ENCODE measurements at regions not wholly inside any gene's neighbourhood (a gene's known extent, or its start where the extent isn't known, plus 50 kb on each side); places are given as distances from the start of the nearest gene placed in this dataset.
"Not testable (repeated sequence)": the region's sequence is repeated elsewhere in the genome, so short reads cannot be mapped to it uniquely, and the experiment has no call there.

DNA sequence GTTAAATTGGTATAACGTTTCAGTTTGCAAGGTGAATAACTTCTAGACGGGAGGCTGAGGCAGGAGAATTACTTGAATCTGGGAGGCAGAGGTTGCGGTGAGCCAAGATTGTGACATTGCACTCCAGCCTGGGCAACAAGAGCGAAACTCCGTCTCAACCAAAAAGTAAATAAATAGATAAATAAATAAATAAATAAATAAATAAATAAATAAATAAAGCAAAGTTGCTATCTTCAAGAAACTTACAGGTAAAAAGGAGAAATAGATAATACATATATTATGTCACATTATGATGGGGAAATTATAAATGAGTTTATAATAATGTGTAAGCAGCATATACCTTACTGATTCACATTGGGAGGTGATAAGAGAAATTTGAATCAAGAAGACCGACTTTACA, 1966.0 kb downstream of the PCDH7 start:
- no peak for DNase-seq (ENCODE audit: low spot score in 2 of 2)
- 95 to 98% methylated on average over 6 of the region's 6 CpGs for WGBS, 2 donors
- TF ChIP-seq, protein P1, sequence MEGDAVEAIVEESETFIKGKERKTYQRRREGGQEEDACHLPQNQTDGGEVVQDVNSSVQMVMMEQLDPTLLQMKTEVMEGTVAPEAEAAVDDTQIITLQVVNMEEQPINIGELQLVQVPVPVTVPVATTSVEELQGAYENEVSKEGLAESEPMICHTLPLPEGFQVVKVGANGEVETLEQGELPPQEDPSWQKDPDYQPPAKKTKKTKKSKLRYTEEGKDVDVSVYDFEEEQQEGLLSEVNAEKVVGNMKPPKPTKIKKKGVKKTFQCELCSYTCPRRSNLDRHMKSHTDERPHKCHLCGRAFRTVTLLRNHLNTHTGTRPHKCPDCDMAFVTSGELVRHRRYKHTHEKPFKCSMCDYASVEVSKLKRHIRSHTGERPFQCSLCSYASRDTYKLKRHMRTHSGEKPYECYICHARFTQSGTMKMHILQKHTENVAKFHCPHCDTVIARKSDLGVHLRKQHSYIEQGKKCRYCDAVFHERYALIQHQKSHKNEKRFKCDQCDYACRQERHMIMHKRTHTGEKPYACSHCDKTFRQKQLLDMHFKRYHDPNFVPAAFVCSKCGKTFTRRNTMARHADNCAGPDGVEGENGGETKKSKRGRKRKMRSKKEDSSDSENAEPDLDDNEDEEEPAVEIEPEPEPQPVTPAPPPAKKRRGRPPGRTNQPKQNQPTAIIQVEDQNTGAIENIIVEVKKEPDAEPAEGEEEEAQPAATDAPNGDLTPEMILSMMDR (IDR thresholded peaks at IDR 0.05) = no peak
- TF ChIP-seq POLR2A (IDR thresholded peaks at IDR 0.05) (no peak), EP300 (IDR thresholded peaks at IDR 0.05) (no peak)

GRCh38 chr4:32689518-32689917, 1969.3 kb downstream of the PCDH7 start:
- H3K27me3 ChIP-seq = no peaks in the 10 kb centered on the region

More for the DNA sequence above, 1966.0 kb downstream of the PCDH7 start:
- Histone ChIP-seq H3K4me3 (no peak overlapping the region), H3K27me3 (no peaks in the 10 kb centered on the region), H3K27ac (no peak overlapping the region), H3K9me3 (no peaks in the 10 kb centered on the region), H3K36me3 (no peaks in the 10 kb centered on the region), H3K4me1 (no peaks in the 10 kb centered on the region)

GRCh38 chr4:32697281-32697814, 1977.2 kb downstream of the PCDH7 start:
- TF ChIP-seq, protein P1 (IDR thresholded peaks at IDR 0.05) = no peak
- TF ChIP-seq EP300 (IDR thresholded peaks at IDR 0.05) (no peak), POLR2A (IDR thresholded peaks at IDR 0.05) (no peak)
- no peak for DNase-seq (ENCODE audit: low spot score in 2 of 2)
- Histone ChIP-seq H3K27ac (no peak overlapping the region), H3K36me3 (no peaks in the 10 kb centered on the region), H3K4me3 (no peak overlapping the region), H3K4me1 (no peaks in the 10 kb centered on the region), H3K9me3 (no peaks in the 10 kb centered on the region), H3K27me3 (no peaks in the 10 kb centered on the region)
- WGBS, 2 donors = 80 to 85% methylated on average over 2 of the region's 2 CpGs

More at GRCh38 chr4:32689518-32689917, 1969.3 kb downstream of the PCDH7 start:
- no peaks in the 10 kb centered on the region for H3K36me3 ChIP-seq
- no peak overlapping the region for H3K27ac ChIP-seq
- H3K4me3 ChIP-seq = no peak overlapping the region
- WGBS, 2 donors = 79 to 83% methylated on average over 3 of the region's 3 CpGs
- no peaks in the 10 kb centered on the region for H3K4me1 ChIP-seq
- DNase-seq (ENCODE audit: low spot score in 2 of 2) = no peak
- H3K9me3 ChIP-seq = no peaks in the 10 kb centered on the region
- TF ChIP-seq, protein P1 (IDR thresholded peaks at IDR 0.05) = no peak
- TF ChIP-seq POLR2A (IDR thresholded peaks at IDR 0.05) (no peak), EP300 (IDR thresholded peaks at IDR 0.05) (no peak)

- no peak for DNase-seq (ENCODE audit: low spot score in 2 of 2)
- 42 to 45% methylated on average over 1 of the region's 1 CpG for WGBS, 2 donors
- no peak overlapping the region for H3K27ac ChIP-seq
- no peak overlapping the region for H3K4me3 ChIP-seq
- no peaks in the 10 kb centered on the region for H3K4me1 ChIP-seq
- no peak for TF ChIP-seq EP300 (IDR thresholded peaks at IDR 0.05)
- TF ChIP-seq, protein P1 (IDR thresholded peaks at IDR 0.05) = no peak
- no peak for TF ChIP-seq POLR2A (IDR thresholded peaks at IDR 0.05)
- H3K36me3 ChIP-seq = no peaks in the 10 kb centered on the region
- H3K9me3 ChIP-seq = no peaks in the 10 kb centered on the region
- no peaks in the 10 kb centered on the region for H3K27me3 ChIP-seq
Observed at GRCh38 chr4:32700838-32701237, 1980.7 kb downstream of the PCDH7 start.

DNA sequence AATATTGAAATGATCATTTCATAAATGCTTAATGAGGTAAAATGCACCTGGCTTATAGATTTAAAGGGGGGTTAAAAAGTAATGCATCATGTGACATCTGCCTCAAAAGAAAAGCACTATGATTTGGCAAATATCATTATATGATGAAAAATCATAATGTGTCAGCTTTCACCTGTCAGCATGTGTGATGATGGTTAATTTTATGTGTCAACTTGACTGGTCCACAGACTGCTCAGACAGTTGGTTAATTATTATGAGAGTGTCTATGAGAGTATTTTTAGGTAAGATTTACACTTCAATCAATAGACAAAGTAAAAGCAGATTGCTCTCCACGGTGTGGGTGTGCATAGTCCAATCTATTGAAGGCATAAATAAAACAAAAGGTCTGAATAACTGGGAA, 1986.7 kb downstream of the PCDH7 start:
- 62 to 71% methylated on average over 1 of the region's 1 CpG for WGBS, 2 donors
- no peaks in the 10 kb centered on the region for H3K9me3 ChIP-seq

DNA sequence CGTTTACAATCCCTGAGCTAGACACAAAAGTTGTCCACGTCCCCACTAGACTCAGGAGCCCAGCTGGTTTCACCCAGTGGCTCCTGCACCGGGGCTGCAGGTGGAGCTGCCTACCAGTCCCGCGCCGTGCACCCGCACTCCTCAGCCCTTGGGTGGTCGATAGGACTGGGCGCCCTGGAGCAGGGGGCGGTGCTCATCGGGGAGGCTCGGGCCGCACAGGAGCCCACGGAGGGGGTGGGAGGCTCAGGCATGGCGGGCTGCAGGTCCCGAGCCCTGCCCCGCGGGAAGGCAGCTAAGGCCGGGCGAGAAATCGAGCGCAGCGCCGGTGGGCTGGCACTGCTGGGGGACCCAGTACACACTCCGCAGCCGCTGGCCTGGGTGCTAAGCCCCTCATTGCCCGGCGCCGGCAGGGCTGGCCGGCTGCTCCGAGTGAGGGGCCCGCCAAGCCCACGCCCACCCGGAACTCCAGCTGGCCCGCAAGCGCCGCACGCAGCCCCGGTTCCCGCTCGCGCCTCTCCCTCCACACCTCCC, 1996.0 kb downstream of the PCDH7 start:
- not testable (repeated sequence) for H3K4me3 ChIP-seq; H3K27ac ChIP-seq; H3K4me1 ChIP-seq; DNase-seq (ENCODE audit: low spot score in 2 of 2); H3K27me3 ChIP-seq; H3K9me3 ChIP-seq; H3K36me3 ChIP-seq
- 92 to 99% methylated on average over 14 to 41 of the region's 42 CpGs for WGBS, 2 donors

More for the DNA sequence above, 1986.7 kb downstream of the PCDH7 start:
- H3K4me1 ChIP-seq = no peaks in the 10 kb centered on the region
- no peak overlapping the region for H3K27ac ChIP-seq
- no peaks in the 10 kb centered on the region for H3K27me3 ChIP-seq
- H3K36me3 ChIP-seq = no peaks in the 10 kb centered on the region
- no peak overlapping the region for H3K4me3 ChIP-seq
- DNase-seq (ENCODE audit: low spot score in 2 of 2) = no peak
- TF ChIP-seq POLR2A (IDR thresholded peaks at IDR 0.05) = no peak
- TF ChIP-seq, protein P1 (IDR thresholded peaks at IDR 0.05) = no peak
- TF ChIP-seq EP300 (IDR thresholded peaks at IDR 0.05) = no peak
